Keratinocyte (primary cell): ENCODE measurements at regions not wholly inside any gene's neighbourhood (a gene's known extent, or its start where the extent isn't known, plus 50 kb on each side); places are given as distances from the start of the nearest gene placed in this dataset.

Source experiments
- DNase-seq: peaks from one replicate; pipeline ENCODE4 v3.0.0-alpha.2; 2011; ENCODE audit warnings: low read depth, missing footprints, low spot score
- FAIRE-seq: peaks from 2 replicates; lab custom pipeline; 2011; peaks lifted over from hg19 to GRCh38; lab: Jason Lieb, UNC
- H2AFZ ChIP-seq: 2 replicates; pipeline ENCODE4 v1.6.0; 2012; ENCODE audit warnings: low read length, control low read depth, inconsistent platforms; ENCODE audit not compliant: control insufficient read depth
- H3K27ac ChIP-seq: 2 replicates; pipeline ENCODE4 v1.5.1; 2011; ENCODE audit warnings: low read length; ENCODE audit not compliant: control insufficient read depth, insufficient read depth
- H3K27me3 ChIP-seq: 3 replicates; pipeline ENCODE4 v1.6.0; 2011; ENCODE audit warnings: low read length; ENCODE audit not compliant: control insufficient read depth, insufficient read depth; ENCODE audit errors: extremely low read depth
- H3K36me3 ChIP-seq, 2 experiments: 2 replicates in 1 of 2; 3 replicates in 1 of 2; pipeline ENCODE4 v1.5.1; 2011; ENCODE audit warnings: low read length in 2 of 2, mild to moderate bottlenecking in 1 of 2; ENCODE audit not compliant: control insufficient read depth in 2 of 2, insufficient read depth in 2 of 2; ENCODE audit errors: extremely low read depth in 1 of 2
- H3K4me1 ChIP-seq: 3 replicates; pipeline ENCODE4 v1.5.1; 2011; ENCODE audit warnings: low read length; ENCODE audit not compliant: control insufficient read depth, insufficient read depth; ENCODE audit errors: extremely low read depth
- H3K4me2 ChIP-seq: 3 replicates; pipeline ENCODE4 v1.6.0; 2011; ENCODE audit warnings: low read depth, low read length; ENCODE audit not compliant: control insufficient read depth, insufficient read depth; ENCODE audit errors: extremely low read depth
- H3K4me3 ChIP-seq, 3 experiments: fragments of 200-600 bp in 1 of 3; sonication (generic) in 1 of 3; 2 replicates in 2 of 3; 3 replicates in 1 of 3; pipeline ENCODE4 v1.5.1; 2011 to 2016; ENCODE audit warnings: low read length in 3 of 3, mild to moderate bottlenecking in 3 of 3, control low read depth in 2 of 3, inconsistent platforms in 1 of 3, low read depth in 1 of 3, mixed read lengths in 1 of 3, mixed run types in 1 of 3, moderate library complexity in 1 of 3; ENCODE audit not compliant: control insufficient read depth in 2 of 3, insufficient read depth in 2 of 3; ENCODE audit errors: extremely low read depth in 1 of 3
- H3K79me2 ChIP-seq: 2 replicates; pipeline ENCODE4 v1.6.0; 2012; ENCODE audit warnings: low read length; ENCODE audit not compliant: control insufficient read depth, insufficient read depth
- H3K9ac ChIP-seq: 3 replicates; pipeline ENCODE4 v1.6.0; 2011; ENCODE audit warnings: low read length; ENCODE audit not compliant: control insufficient read depth, insufficient read depth; ENCODE audit errors: extremely low read depth
- H3K9me1 ChIP-seq: 3 replicates; pipeline ENCODE4 v1.6.0; 2011; ENCODE audit warnings: low read length; ENCODE audit not compliant: control insufficient read depth, insufficient read depth; ENCODE audit errors: extremely low read depth
- H3K9me3 ChIP-seq: 2 replicates; pipeline ENCODE4 v1.5.1; 2012; ENCODE audit warnings: low read depth, low read length; ENCODE audit not compliant: control insufficient read depth
- H4K20me1 ChIP-seq: 3 replicates; pipeline ENCODE4 v1.6.0; 2011; ENCODE audit warnings: low read length; ENCODE audit not compliant: control insufficient read depth, insufficient read depth; ENCODE audit errors: extremely low read depth
- CTCF ChIP-seq, 3 experiments: IDR thresholded peaks in 1 of 3; conservative IDR thresholded peaks in 1 of 3; optimal IDR thresholded peaks in 1 of 3; 2 replicates in 2 of 3; 3 replicates in 1 of 3; pipeline versions ENCODE3 to v1.5.1; 2011; ENCODE audit warnings: low read length in 3 of 3, mild to moderate bottlenecking in 3 of 3, moderate library complexity in 2 of 3, control low read depth in 1 of 3, inconsistent platforms in 1 of 3; ENCODE audit not compliant: insufficient read depth in 2 of 3; ENCODE audit errors: extremely low read depth in 1 of 3
- EZH2 ChIP-seq: IDR thresholded peaks from one replicate; pipeline ENCODE4 v1.6.1; 2012; ENCODE audit warnings: inconsistent platforms, mild to moderate bottlenecking, low read length, moderate library complexity
- dilution Hi-C: fragments of 300-500 bp; cut with MboI; formaldehyde crosslinking; loops from one replicate; pipeline ENCODE4 v1.7.0; 2020; ENCODE audit warnings: low sequenced_read_pairs; ENCODE audit not compliant: extremely low pct_ligation_motif_present

DNA sequence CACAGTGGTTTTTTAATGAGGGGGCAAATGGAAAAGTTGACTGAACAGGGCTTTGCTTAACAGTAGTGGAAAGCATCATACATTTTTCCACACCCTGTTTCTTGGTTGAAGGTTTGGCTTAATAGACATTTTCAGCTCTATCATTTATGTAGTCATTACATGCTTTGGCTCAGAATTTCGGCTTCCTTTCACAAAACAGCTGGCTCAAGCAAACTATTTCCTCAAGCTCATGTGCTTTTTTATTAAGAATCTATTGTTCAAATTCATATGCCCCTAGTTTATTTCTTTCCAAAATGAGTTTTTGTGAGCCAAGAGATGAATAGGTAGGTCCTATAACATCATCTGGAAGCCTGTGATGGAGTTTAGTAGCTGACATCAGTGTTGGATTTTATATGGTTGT is 113.8 kb downstream of the SLITRK6 start:
- DNase-seq (no peak), FAIRE-seq (no peak)
- no peaks in the 10 kb centered on the region for H3K79me2 ChIP-seq
- no peak overlapping the region for H3K9ac ChIP-seq
- H3K27me3 ChIP-seq: no peaks in the 10 kb centered on the region
- no peaks in the 10 kb centered on the region for H4K20me1 ChIP-seq
- H3K4me1 ChIP-seq: no peaks in the 10 kb centered on the region
- H2AFZ ChIP-seq: no peak overlapping the region
- dilution Hi-C loops: no loop called here
- no peak overlapping the region for H3K4me3 ChIP-seq
- no peaks in the 10 kb centered on the region for H3K9me3 ChIP-seq
- H3K4me2 ChIP-seq: no peak overlapping the region
- H3K9me1 ChIP-seq: no peaks in the 10 kb centered on the region
- no peak for TF ChIP-seq EZH2
- no peak for TF ChIP-seq CTCF (optimal IDR thresholded peaks at IDR 0.05 in 1 of 3, IDR thresholded peaks at IDR 0.05 in 1 of 3, conservative IDR thresholded peaks at IDR 0.05 in 1 of 3; ENCODE audit: extremely low read depth in 1 of 3, insufficient read depth in 2 of 3, low read length in 3 of 3)
- no peaks in the 10 kb centered on the region for H3K36me3 ChIP-seq
- H3K27ac ChIP-seq: no peak overlapping the region

GRCh38 chr13:85675151-85675907 is 123.9 kb downstream of the SLITRK6 start:
- no peaks in the 10 kb centered on the region for H3K4me1 ChIP-seq
- H3K36me3 ChIP-seq: no peaks in the 10 kb centered on the region
- H3K4me3 ChIP-seq: no peak overlapping the region
- no peaks in the 10 kb centered on the region for H3K79me2 ChIP-seq
- H3K9me1 ChIP-seq: no peaks in the 10 kb centered on the region
- no peak overlapping the region for H3K4me2 ChIP-seq
- H3K9me3 ChIP-seq: no peaks in the 10 kb centered on the region
- no peak overlapping the region for H2AFZ ChIP-seq
- H4K20me1 ChIP-seq: no peaks in the 10 kb centered on the region
- FAIRE-seq (no peak), DNase-seq (no peak)
- no peak overlapping the region for H3K27ac ChIP-seq
- dilution Hi-C loops: no loop called here
- TF ChIP-seq CTCF (optimal IDR thresholded peaks at IDR 0.05 in 1 of 3, IDR thresholded peaks at IDR 0.05 in 1 of 3, conservative IDR thresholded peaks at IDR 0.05 in 1 of 3; ENCODE audit: extremely low read depth in 1 of 3, insufficient read depth in 2 of 3, low read length in 3 of 3) (no peak), EZH2 (no peak)
- H3K27me3 ChIP-seq: no peaks in the 10 kb centered on the region
- H3K9ac ChIP-seq: no peak overlapping the region
